ENCODE measurements at regions not wholly inside any gene's neighbourhood (a gene's known extent, or its start where the extent isn't known, plus 50 kb on each side); places are given as distances from the start of the nearest gene placed in this dataset.
"Not testable (repeated sequence)": the region's sequence is repeated elsewhere in the genome, so short reads cannot be mapped to it uniquely, and the experiment has no call there.

GRCh38 chr4:177802661-177803060, 360.4 kb upstream of the AGA start:
- DNase-seq (ENCODE audit: low read depth): no peak

DNA sequence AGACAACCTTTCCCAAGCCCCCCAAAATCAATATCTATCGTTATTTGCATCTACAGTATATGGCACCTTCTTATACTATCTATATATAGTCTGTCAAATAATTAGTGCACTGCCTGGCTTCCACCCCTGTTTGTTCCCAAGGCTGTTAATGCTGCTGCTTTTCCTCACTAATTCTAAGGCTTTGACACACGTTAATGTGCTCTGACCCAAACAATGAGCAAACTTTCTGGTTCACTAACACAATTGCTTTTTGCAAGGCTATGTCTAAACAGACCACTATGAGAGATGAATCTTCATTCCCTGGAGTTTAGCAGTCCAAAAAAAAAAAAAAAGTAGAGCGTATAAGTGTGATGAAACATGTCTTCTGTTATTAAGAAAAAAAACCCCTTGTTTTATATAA, 360.9 kb upstream of the AGA start:
- no peak for DNase-seq (ENCODE audit: low read depth)

DNA sequence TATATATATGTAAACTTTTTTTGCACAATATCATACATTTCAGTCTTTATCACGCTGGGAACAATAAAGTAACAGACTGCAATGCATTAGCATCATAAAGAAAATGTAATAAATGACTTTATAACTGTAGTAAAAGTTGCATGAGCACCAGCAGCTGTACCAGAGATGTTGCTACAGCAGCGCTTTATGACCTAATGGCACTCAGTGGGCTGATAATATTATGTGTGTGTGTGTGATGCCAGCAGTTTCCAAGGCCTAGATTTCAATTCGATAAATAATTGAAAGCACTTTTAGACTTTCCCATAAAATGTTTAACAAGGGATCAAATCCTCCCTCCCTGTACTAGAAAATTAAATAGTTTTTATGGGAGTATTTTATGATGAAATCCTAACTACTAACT, 367.6 kb upstream of the AGA start:
- DNase-seq (ENCODE audit: low read depth): no peak

GRCh38 chr4:177810220-177810619, 368.0 kb upstream of the AGA start:
- DNase-seq (ENCODE audit: low read depth): no peak

- DNase-seq (ENCODE audit: low read depth): not testable (repeated sequence)
Observed at GRCh38 chr4:177818392-177818791, 376.2 kb upstream of the AGA start.

- DNase-seq (ENCODE audit: low read depth): no peak
Observed at GRCh38 chr4:177826973-177827372, 384.7 kb upstream of the AGA start.

DNA sequence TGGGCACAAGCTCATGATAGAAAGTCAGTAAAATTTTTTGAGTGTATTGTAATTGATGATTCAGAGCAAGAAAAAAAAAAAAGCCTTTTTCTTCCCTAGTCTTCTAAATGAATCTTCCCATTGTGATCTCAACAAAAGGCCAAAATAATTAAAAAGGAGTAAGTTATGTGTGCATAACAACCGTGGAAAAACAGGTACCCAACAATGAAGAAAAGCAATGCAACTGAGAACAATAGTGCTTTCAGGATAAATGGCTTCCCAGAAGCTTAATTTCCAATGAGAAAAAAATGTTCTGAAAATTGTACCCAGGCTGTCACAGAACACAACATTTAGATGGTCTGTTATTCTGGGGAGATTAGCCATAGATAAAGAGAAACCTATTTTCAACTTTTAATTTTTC, 399.0 kb upstream of the AGA start:
- DNase-seq (ENCODE audit: low read depth): no peak

DNA sequence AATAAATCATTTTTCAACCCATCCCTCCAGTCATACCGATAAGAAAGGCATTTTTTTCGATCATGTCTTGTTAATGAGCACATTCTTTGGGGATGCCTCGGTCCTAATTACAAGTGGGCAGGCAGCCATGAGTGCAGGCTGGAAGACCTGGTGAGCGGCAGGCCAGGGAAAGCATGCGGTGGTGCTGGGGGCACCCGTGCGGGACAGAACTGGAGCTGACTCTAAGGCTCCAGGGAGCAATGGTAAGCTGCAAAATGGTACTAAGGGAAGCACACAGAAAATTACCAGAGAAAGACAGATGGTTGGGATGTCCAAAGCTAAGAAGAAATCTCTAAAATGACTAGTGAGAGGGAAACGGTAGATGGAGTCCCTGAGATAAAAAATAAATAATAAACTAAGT, 411.0 kb upstream of the AGA start:
- DNase-seq (ENCODE audit: low read depth): no peak

GRCh38 chr4:177855507-177856197, 413.4 kb upstream of the AGA start:
- no peak for DNase-seq (ENCODE audit: low read depth)

DNA sequence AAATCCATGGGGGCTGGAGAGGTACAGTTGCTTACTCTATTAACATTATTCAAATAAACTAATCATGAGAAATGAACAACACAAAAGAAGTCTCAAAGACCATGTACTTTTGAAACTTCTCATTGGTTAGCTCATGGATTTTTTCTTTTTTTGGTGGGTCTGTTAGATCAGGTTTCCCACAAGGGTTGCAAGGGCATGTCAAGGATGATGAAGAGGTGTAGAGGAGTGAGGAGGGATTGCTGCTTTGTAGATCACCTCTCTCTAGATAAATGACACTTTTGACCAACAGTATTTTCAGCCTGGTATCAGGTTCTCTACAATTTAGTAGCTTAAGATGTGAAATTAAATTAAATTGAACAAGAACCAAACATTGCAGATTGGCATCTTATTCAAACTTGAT, 417.9 kb upstream of the AGA start:
- DNase-seq (ENCODE audit: low read depth): no peak

DNA sequence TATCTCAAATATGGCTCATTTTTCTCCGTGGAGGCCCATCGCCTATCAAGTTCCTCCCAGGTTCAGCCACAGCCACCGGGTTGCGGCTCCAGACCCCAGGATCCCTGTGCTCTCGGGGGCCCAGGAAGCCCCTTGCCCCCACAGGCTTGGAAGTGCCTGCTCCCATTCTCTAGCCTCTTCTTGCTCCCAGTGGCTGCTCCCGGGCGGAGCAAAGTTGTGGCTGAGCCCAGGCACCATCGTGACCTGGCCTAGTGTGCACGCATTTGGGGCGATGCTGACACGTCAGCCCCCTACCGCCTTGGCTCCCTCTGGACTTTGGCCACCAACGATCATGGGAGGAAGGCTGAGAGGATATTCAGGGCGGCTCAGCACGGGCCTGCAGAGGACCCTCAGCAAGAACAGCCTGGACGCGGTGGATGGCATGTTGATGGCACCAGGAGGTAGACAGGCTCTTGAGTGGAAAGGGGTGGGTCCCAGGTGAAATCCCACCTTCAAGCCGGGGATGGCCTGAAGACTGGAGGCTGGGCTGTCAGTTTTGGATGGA, 419.4 kb upstream of the AGA start:
- DNase-seq (ENCODE audit: low read depth): no peak

GRCh38 chr4:177862541-177863176, 420.4 kb upstream of the AGA start:
- DNase-seq (ENCODE audit: low read depth): no peak

DNA sequence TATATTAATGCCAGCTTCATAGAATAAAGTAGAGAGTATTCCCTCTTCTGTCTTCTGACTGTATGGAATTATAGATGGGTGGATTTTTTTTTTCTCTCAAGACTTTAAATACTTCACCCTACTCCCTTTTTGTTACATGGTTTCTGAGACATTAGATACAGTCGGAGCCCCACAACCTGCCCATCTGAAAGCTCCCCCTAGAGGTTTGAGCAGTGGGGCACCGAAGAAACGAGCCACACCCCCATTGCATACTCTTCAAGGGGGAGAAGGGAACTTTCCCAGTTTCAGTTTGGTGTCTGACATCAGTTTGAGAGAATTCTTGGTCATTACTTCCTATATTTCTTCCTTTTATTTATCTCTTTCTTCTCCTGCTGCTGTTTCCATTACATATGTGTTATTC, 437.6 kb upstream of the AGA start:
- DNase-seq (ENCODE audit: low read depth): no peak

- DNase-seq (ENCODE audit: low read depth): no peak
Observed at GRCh38 chr4:177895136-177895535, 452.9 kb upstream of the AGA start.

DNA sequence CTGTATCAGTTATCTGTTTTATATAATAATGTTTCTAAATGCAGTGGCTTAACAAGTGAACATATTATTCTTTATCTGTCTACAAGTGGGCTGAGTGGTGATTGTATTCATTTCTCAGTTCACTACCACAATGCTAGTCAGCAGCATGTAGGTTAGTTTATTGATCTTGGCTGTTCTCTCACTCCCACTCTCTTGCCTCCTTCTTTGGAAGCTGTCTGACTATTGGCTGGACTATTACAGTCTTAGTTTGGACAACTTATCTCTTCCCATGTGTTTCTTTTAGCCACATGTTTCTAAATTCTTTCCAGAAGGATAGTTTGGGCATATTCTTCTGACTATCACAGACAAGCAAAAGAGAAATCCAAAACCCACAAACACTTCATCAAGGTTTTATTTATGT, 459.5 kb upstream of the AGA start:
- no peak for DNase-seq (ENCODE audit: low read depth)

DNA sequence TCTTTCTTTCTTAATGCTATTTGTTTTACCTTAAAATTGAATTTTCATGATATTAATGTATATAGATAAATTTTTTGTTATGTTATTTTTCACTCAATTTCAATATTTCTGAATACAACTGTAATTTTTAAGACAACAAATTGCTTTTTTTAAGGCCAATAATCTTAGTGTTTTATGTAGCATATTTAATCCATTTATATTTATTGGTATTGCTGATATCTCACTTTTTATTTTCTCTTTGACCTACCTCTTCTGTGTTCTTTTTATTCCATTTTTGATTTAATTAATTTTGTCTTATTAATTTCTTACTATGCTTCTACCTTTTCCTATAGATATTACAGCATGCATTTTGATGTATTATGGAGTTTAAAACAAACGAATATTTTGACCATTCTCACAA, 460.1 kb upstream of the AGA start:
- DNase-seq (ENCODE audit: low read depth): no peak

- no peak for DNase-seq (ENCODE audit: low read depth)
Observed at GRCh38 chr4:177907736-177908424, 465.6 kb upstream of the AGA start.

DNA sequence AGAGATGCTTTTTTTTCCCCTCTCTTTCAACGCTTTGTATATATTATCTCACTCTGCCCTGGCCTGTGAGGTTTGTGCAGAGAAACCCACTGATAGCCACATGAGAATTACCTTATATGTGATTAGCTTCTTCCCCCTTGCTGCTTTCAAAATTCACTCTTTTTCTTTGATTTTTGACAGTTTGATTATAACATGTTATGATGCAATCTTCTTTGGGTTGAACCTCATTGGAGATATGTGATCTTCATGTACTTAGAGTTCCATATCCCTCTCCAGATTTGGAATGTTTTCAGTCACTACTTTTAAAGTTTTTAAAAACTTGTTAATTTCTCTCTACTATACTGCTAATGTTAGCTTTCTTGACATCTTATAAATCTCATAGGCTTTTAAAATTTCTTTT, 479.5 kb upstream of the AGA start:
- DNase-seq (ENCODE audit: low read depth): no peak

DNA sequence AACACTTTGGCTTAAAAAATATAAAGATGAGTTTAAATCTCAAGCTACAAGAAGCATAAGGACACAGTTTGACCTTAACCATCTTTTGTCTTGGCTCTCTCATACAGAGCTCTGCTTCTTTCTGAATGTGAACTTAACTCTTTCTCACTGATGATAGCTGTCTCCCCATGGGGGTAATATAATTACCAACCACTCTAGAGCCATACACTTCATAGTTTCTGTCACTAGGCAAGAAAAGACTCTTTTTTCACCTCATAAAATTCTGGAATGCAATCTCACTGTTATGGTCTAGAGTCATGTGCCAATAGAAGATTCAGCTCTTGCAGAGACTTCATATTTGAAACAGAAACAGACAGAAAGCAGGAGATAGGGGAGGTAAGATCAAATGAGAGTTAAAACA, 481.7 kb upstream of the AGA start:
- no peak for DNase-seq (ENCODE audit: low read depth)

GRCh38 chr4:177937041-177937440, 494.8 kb upstream of the AGA start:
- no peak for DNase-seq (ENCODE audit: low read depth)

DNA sequence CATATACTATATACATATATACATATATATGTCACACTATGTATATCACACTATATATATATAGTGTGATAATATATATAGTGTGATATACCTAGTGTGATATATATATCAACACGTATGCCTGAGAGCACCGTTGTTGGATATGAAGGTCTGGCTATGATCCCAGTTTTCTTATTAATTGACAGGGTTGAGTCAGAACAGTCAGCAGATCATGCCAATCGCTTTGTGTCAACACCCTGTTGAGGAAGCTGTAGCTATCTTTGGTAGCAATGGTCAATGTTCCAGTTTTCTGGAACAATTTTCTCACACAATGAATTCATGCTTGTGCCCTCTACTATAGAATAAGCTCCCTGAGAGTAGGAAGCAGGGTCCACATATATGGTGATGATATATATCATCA, 496.0 kb upstream of the AGA start:
- no peak for DNase-seq (ENCODE audit: low read depth)

DNA sequence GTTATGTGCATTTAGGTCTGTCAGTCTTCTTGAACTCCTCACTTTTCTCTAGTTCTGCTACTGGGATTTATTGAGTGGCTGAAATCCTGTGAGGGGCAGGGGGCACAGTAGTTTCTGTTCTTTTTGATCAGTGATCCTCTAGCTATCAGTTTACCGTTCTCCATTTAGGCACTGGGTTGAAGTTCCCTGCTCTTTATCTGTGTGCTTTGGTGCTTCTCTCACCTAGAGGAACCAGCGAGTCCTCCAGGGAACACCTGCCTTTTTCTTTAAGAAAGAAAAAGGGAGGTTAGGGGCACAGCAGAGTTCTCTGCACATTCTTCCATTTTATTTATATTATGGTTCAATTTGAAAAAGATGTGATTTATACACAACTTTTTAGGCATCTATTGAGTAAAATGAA, 503.0 kb upstream of the AGA start:
- no peak for DNase-seq (ENCODE audit: low read depth)

DNA sequence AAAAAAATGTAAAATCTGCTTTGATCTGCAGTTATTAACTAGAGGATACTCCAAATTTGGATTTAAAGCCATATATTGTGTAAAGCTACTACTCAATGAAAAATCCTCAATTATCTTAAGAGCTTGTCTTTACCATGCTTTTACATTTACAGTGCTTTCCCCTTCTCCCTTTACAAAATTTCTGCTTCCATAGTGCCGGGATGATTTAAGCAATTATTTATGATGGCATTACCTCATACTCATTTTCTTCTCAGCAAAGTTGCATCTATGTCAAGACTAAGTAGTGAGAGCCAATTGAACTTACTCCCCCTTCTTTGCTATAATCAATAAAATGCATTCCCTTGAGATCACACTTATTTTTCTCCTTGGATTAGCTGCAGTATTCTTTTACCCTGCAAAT, 505.4 kb upstream of the AGA start:
- DNase-seq (ENCODE audit: low read depth): no peak
